OCI-LY3 (cell line): ENCODE measurements at regions not wholly inside any gene's neighbourhood (a gene's known extent, or its start where the extent isn't known, plus 50 kb on each side); places are given as distances from the start of the nearest gene placed in this dataset.

Experiments used
- EZH2phosphoT487 ChIP-seq: fragments of 200-600 bp; shearing (Covaris generic); IDR thresholded peaks from 2 replicates; pipeline ENCODE4 v1.6.1; 2018; ENCODE audit warnings: antibody characterized with exemption, mixed run types, low read depth
- TF ChIP-seq, protein P1 (sequence below): fragments of 200-600, 300-600 bp; sonication (generic); IDR thresholded peaks from 2 replicates; pipeline ENCODE4 v1.5.1; 2014; ENCODE audit warnings: antibody characterized with exemption, low read length, low read depth

DNA sequence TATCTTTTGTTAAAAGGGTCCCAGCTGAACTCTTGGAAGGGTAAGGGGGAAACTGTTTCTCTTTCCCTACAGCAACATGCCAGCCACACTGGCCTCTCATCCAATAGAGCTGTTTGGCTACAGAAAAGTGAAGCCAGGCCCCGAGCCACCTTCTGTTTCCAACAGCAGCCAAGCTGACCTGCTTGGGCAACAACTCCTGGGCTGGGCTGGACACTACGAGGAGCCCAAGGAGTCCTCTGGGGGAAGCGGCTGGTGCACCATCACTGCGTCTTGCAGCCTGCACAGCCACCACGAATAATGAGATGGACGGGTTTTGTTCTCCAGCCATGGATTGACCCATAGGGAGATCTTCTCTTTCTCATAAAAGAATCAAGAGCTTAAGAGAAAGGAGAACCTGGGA, 624.9 kb downstream of the NPHP4 start:
- TF ChIP-seq, protein P1, sequence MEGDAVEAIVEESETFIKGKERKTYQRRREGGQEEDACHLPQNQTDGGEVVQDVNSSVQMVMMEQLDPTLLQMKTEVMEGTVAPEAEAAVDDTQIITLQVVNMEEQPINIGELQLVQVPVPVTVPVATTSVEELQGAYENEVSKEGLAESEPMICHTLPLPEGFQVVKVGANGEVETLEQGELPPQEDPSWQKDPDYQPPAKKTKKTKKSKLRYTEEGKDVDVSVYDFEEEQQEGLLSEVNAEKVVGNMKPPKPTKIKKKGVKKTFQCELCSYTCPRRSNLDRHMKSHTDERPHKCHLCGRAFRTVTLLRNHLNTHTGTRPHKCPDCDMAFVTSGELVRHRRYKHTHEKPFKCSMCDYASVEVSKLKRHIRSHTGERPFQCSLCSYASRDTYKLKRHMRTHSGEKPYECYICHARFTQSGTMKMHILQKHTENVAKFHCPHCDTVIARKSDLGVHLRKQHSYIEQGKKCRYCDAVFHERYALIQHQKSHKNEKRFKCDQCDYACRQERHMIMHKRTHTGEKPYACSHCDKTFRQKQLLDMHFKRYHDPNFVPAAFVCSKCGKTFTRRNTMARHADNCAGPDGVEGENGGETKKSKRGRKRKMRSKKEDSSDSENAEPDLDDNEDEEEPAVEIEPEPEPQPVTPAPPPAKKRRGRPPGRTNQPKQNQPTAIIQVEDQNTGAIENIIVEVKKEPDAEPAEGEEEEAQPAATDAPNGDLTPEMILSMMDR, result no peak
- TF ChIP-seq EZH2phosphoT487, result no peak
